Mucosa of descending colon (tissue), 3 donors: ENCODE measurements at regions not wholly inside any gene's neighbourhood (a gene's known extent, or its start where the extent isn't known, plus 50 kb on each side); places are given as distances from the start of the nearest gene placed in this dataset.

ENCODE experiments used
- ATAC-seq: fragments of 200-7000 bp; cut with Tn5 transposase; one replicate; pipeline ENCODE4 v1.9.1; 2020; ENCODE audit warnings: mild to moderate bottlenecking, moderate library complexity
- DNase-seq, 3 donors: peaks; one replicate each; pipeline ENCODE4 v3.0.0-alpha.2; 2020
- H3K36me3 ChIP-seq: fragments of 200-600 bp; one replicate; pipeline ENCODE4 v1.8.0; 2021; ENCODE audit warnings: low read depth, mild to moderate bottlenecking
- H3K4me1 ChIP-seq: fragments of 200-600 bp; one replicate; pipeline ENCODE4 v1.8.0; 2021; ENCODE audit warnings: low read depth, mild to moderate bottlenecking
- H3K4me3 ChIP-seq: fragments of 200-600 bp; one replicate; pipeline ENCODE4 v1.8.0; 2021; ENCODE audit warnings: mild to moderate bottlenecking
- H3K9me3 ChIP-seq: fragments of 200-600 bp; one replicate; pipeline ENCODE4 v1.8.0; 2021; ENCODE audit warnings: mild to moderate bottlenecking
- intact Hi-C, 2 donors: fragments of 100-400 bp; cut with DNase I in 1 of 2; cut with micrococcal nuclease in 1 of 2; formaldehyde crosslinking; loops; one replicate each; pipeline versions ENCODE4 v1.11.0 to v1.11.1; 2022; cut with DNase I, micrococcal nuclease
- TF ChIP-seq, protein P1 (sequence below): fragments of 200-600 bp; IDR thresholded peaks from one replicate; pipeline ENCODE4 v1.8.0; 2022; ENCODE audit warnings: antibody characterized with exemption, mild to moderate bottlenecking
- donor health status: DM: no; HTN: no; CAD: no; lungs with moderate emphysema.
- donor health status: DM: no; HTN: no; CAD: no.
- donor health status: DM: no; HTN: yes; CAD: no.

DNA sequence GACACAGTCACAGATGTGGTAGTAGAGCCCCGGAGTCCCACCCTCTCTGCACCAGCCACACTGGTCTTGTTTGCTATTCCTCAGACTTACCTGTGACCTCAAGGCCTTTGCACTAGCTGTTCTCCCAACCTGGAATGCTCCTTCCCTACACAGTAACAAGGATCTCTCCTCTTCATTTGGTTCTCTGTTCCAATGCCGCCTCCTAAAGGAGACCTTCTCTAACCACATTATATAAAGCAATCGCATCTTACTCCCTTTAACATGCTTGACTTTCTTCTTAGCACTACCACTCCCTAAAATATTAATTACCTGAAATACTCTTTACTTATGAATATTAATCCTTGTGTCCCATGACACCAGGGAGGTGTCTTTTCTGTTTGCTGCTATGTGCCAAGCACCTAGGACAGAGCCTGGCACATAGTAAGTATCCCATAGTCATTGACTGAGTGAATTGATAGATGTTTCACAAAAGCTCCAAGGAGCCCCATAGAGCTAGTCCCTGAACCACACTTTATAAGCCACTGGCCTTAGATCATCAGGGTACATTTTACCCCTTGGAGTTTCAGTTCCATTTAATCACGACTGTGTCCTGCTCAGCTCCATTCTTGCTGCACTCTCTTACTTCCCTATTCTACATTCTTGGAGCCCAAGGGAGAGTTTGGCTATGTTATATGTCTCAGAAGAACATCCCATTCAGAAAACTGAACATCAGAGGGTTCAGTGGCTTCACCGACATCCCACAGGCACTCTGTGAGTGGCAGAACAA is 312.7 kb downstream of the RAB28 start:
- no peak for DNase-seq
- Histone ChIP-seq H3K4me1 (no peaks in the 10 kb centered on the region), H3K36me3 (no peaks in the 10 kb centered on the region), H3K9me3 (no peaks in the 10 kb centered on the region), H3K4me3 (no peak overlapping the region)
- no peak for ATAC-seq
- TF ChIP-seq, protein P1, sequence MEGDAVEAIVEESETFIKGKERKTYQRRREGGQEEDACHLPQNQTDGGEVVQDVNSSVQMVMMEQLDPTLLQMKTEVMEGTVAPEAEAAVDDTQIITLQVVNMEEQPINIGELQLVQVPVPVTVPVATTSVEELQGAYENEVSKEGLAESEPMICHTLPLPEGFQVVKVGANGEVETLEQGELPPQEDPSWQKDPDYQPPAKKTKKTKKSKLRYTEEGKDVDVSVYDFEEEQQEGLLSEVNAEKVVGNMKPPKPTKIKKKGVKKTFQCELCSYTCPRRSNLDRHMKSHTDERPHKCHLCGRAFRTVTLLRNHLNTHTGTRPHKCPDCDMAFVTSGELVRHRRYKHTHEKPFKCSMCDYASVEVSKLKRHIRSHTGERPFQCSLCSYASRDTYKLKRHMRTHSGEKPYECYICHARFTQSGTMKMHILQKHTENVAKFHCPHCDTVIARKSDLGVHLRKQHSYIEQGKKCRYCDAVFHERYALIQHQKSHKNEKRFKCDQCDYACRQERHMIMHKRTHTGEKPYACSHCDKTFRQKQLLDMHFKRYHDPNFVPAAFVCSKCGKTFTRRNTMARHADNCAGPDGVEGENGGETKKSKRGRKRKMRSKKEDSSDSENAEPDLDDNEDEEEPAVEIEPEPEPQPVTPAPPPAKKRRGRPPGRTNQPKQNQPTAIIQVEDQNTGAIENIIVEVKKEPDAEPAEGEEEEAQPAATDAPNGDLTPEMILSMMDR = no peak
- intact Hi-C loops = no loop called here

DNA sequence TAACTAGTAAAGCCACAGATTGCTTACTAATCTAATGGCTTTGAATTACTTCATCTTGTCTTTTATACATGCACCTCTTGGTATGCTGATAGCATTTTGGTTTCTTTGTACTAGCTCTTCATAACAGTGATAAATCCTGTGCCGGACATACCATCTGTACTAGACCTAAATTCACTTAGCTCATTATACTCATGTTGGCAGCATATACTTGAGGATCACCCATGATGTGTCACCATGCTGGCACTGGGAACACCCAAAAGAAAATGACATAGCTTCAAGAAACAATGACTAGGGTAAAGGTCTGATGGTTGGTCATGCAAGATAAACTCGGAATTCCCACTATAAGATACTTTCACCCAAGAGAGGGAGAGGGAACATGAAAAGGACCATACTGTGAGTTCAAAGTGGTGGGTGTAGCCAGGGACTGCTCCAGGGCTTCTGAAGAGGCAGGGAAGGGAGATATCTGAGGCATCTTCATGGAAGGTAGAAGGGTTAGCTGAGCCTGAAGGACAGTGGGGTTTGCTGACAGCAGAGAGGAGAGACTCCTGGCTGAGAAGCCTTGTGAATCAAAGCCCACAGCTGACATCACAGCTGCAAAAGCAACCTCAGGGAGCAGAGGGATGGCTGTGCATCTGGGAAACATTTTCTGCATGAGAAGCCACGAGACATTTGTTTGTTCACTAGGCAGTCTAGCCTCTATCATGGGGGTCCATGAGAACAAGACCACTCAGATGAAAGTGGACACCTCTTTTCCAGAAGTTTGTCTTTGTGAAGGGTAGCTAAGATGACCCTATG is 314.2 kb downstream of the RAB28 start:
- intact Hi-C loops = no loop called here
- Histone ChIP-seq H3K9me3 (no peaks in the 10 kb centered on the region), H3K4me1 (no peaks in the 10 kb centered on the region), H3K36me3 (no peaks in the 10 kb centered on the region), H3K4me3 (no peak overlapping the region)
- ATAC-seq (no peak), DNase-seq (no peak)
- TF ChIP-seq, protein P1 = no peak

DNA sequence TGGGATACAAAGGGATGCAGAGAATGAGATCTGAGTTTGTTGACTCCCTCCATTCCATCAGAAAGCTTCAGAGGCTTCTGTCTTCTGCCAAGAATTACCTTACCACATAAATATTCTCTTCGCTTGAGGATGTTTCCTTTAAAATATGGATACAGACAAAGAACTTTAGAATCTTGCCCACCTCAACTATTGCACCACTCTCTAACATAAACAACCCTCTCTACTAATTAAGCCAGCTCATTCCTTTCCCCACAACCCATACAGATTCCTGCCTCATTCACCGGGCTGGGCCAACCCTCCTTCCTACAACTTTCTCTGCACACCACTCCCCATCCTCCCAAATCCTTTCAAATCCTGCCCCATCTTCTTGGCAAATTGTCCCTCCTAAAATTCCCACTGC is 315.8 kb downstream of the RAB28 start:
- DNase-seq (no peak), ATAC-seq (no peak)
- Histone ChIP-seq H3K9me3 (no peaks in the 10 kb centered on the region), H3K4me3 (no peak overlapping the region), H3K36me3 (no peaks in the 10 kb centered on the region), H3K4me1 (no peaks in the 10 kb centered on the region)
- TF ChIP-seq, protein P1 = no peak
- intact Hi-C loops = no loop called here

DNA sequence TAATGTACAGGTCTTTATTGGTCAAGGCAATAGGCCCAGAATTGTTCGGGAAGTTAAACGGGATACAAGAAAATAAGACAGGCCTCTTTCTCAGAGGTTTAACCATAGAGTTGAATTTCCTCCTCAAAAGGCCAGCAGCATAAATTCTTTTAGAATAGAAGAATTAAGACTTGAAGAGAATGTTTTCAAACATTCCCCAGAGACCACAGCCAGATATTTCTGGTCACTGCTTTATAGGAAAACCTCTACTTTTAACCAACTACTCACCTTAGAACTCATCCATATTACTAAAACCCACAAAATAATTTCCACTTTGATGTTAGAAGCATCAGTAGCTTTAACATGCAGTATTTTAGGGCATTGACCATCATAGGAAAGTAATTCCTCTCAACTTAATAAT is 317.9 kb downstream of the RAB28 start:
- TF ChIP-seq, protein P1 = no peak
- Histone ChIP-seq H3K9me3 (no peaks in the 10 kb centered on the region), H3K4me3 (no peak overlapping the region), H3K4me1 (no peaks in the 10 kb centered on the region), H3K36me3 (no peaks in the 10 kb centered on the region)
- ATAC-seq = no peak
- DNase-seq = no peak
- intact Hi-C loops = no loop called here

DNA sequence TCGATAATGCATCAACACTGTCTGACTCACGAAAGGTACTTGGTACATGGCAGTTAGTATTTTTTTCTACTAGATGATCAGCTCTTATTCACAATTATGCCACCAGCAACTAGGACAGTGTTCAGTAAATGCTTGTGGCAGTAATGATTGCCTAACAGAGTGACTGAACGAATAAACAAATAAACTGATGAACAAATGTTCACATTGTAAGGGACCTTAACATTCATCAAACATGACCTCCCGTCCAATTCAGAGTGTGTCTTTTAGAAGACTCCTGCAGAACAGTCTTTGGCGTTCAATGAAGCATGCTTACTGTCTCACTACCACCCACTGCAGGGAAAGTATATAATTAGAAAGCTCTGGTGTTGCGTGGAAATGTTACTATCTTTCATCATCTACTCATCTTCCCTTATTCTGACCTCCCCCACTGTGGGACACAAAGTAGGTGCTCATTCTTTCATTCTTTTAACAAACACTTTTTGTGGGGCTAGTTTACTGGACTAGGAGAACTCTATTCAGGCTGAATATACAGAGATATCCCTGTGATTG is 319.3 kb downstream of the RAB28 start:
- intact Hi-C loops = no loop called here
- no peak for ATAC-seq

More for the DNA sequence above, 319.3 kb downstream of the RAB28 start:
- TF ChIP-seq, protein P1 = no peak
- Histone ChIP-seq H3K4me3 (no peak overlapping the region), H3K36me3 (no peaks in the 10 kb centered on the region), H3K4me1 (no peaks in the 10 kb centered on the region), H3K9me3 (no peaks in the 10 kb centered on the region)
- no peak for DNase-seq
